GM18868 (cell line): ENCODE measurements at regions not wholly inside any gene's neighbourhood (a gene's known extent, or its start where the extent isn't known, plus 50 kb on each side); places are given as distances from the start of the nearest gene placed in this dataset.

Source experiments
- ATAC-seq: cut with Tn5 transposase; IDR thresholded peaks from one replicate; pipeline ENCODE4 v1.9.1; 2021; ENCODE audit warnings: mild to moderate bottlenecking, moderate library complexity; ENCODE audit not compliant: unreplicated experiment

- ATAC-seq = no peak
These were observed 251.5 kb downstream of the OPA1 start for GRCh38 chr3:193844472-193844871.

GRCh38 chr3:193845144-193845543 is 252.1 kb downstream of the OPA1 start:
- no peak for ATAC-seq

- no peak for ATAC-seq
These were observed 253.6 kb downstream of the OPA1 start for GRCh38 chr3:193846569-193846968.

- ATAC-seq = no peak
These were observed 254.4 kb downstream of the OPA1 start for GRCh38 chr3:193847402-193847801.

GRCh38 chr3:193848547-193848946 is 255.5 kb downstream of the OPA1 start:
- no peak for ATAC-seq

GRCh38 chr3:193850084-193850619 is 257.1 kb downstream of the OPA1 start:
- no peak for ATAC-seq

- no peak for ATAC-seq
These were observed 258.4 kb downstream of the OPA1 start for GRCh38 chr3:193851428-193851847.

GRCh38 chr3:193851941-193852674 is 259.1 kb downstream of the OPA1 start:
- no peak for ATAC-seq

- no peak for ATAC-seq
These were observed 259.9 kb downstream of the OPA1 start for GRCh38 chr3:193852901-193853300.

- no peak for ATAC-seq
These were observed 260.7 kb downstream of the OPA1 start for GRCh38 chr3:193853511-193854219.

- no peak for ATAC-seq
These were observed 265.0 kb downstream of the OPA1 start for GRCh38 chr3:193857996-193858395.

GRCh38 chr3:193859195-193859594 is 266.2 kb downstream of the OPA1 start:
- no peak for ATAC-seq

- no peak for ATAC-seq
These were observed 268.0 kb downstream of the OPA1 start for GRCh38 chr3:193861012-193861411.

GRCh38 chr3:193862843-193863242 is 269.8 kb downstream of the OPA1 start:
- no peak for ATAC-seq

GRCh38 chr3:193863657-193864357 is 270.8 kb downstream of the OPA1 start:
- no peak for ATAC-seq

GRCh38 chr3:193865339-193865738 is 270.6 kb upstream of the HES1 start:
- ATAC-seq = peak; percentile 97

- no peak for ATAC-seq
These were observed 270.0 kb upstream of the HES1 start for GRCh38 chr3:193865896-193866480.

- ATAC-seq = peak; percentile 29
These were observed 267.4 kb upstream of the HES1 start for GRCh38 chr3:193868590-193868989.

GRCh38 chr3:193869221-193870201 is 266.4 kb upstream of the HES1 start:
- no peak for ATAC-seq
